Common myeloid progenitor, CD34-positive (primary cell): ENCODE measurements at regions not wholly inside any gene's neighbourhood (a gene's known extent, or its start where the extent isn't known, plus 50 kb on each side); places are given as distances from the start of the nearest gene placed in this dataset.

ENCODE experiments used
- CTCF ChIA-PET: fragments of 350-600 bp; sonication (Branson Sonifier 250); formaldehyde crosslinking; loops from one replicate; lab custom pipeline; 2021; ENCODE audit warnings: antibody characterized with exemption; lab: Charles Lee
- POLR2A ChIA-PET: fragments of 350-600 bp; sonication (Branson Sonifier 250); formaldehyde crosslinking; loops from one replicate; lab custom pipeline; 2021; ENCODE audit warnings: antibody characterized with exemption; lab: Charles Lee
- DNase-seq, 3 donors: peaks; one replicate each; pipeline versions ENCODE4 v3.0.0 to v3.0.0-alpha.2; 2013
- H3K27ac ChIP-seq, 2 experiments: 1 replicate in 1 of 2; 2 replicates in 1 of 2; pipeline ENCODE4 v1.7.0; 2013; ENCODE audit warnings: inconsistent platforms in 2 of 2, low read length in 2 of 2, mild to moderate bottlenecking in 2 of 2, low read depth in 1 of 2, moderate library complexity in 1 of 2; ENCODE audit not compliant: severe bottlenecking in 2 of 2, insufficient read depth in 1 of 2, poor library complexity in 1 of 2
- H3K27me3 ChIP-seq, 5 experiments: replicated peaks in 2 of 5; 1 replicate in 3 of 5; 2 replicates in 2 of 5; pipeline versions ENCODE4 v1.6.1 to v1.7.0; 2013; ENCODE audit warnings: low read length in 4 of 5, mild to moderate bottlenecking in 2 of 5, moderate library complexity in 2 of 5, inconsistent platforms in 1 of 5; ENCODE audit not compliant: insufficient read depth in 5 of 5, control insufficient read depth in 4 of 5
- H3K36me3 ChIP-seq, 4 experiments: 1 replicate in 2 of 4; 2 replicates in 2 of 4; pipeline versions ENCODE4 v1.6.1 to v1.7.0; 2013; ENCODE audit warnings: low read length in 3 of 4, control low read depth in 1 of 4, mild to moderate bottlenecking in 1 of 4; ENCODE audit not compliant: control insufficient read depth in 4 of 4, insufficient read depth in 4 of 4
- H3K4me1 ChIP-seq, 4 experiments: 1 replicate in 3 of 4; 2 replicates in 1 of 4; pipeline versions ENCODE4 v1.6.1 to v1.7.1; 2013; ENCODE audit warnings: low read length in 3 of 4, mild to moderate bottlenecking in 3 of 4, control low read depth in 1 of 4, inconsistent platforms in 1 of 4, moderate library complexity in 1 of 4; ENCODE audit not compliant: control insufficient read depth in 4 of 4, insufficient read depth in 4 of 4; ENCODE audit errors: control extremely low read depth in 1 of 4
- H3K4me3 ChIP-seq, 7 experiments: 1 replicate in 4 of 7; 2 replicates in 3 of 7; pipeline versions ENCODE4 v1.5.1 to v1.7.0; 2013; ENCODE audit warnings: mild to moderate bottlenecking in 7 of 7, low read length in 6 of 7, moderate library complexity in 6 of 7, inconsistent platforms in 2 of 7, low read depth in 2 of 7, control low read depth in 1 of 7; ENCODE audit not compliant: insufficient read depth in 4 of 7, control insufficient read depth in 1 of 7; ENCODE audit errors: extremely low read depth in 1 of 7
- H3K9me3 ChIP-seq, 5 experiments: 1 replicate in 4 of 5; 2 replicates in 1 of 5; pipeline versions ENCODE4 v1.6.1 to v1.7.1; 2013; ENCODE audit warnings: low read length in 4 of 5, mild to moderate bottlenecking in 2 of 5, inconsistent platforms in 1 of 5, low read depth in 1 of 5, moderate library complexity in 1 of 5; ENCODE audit not compliant: control insufficient read depth in 4 of 5, insufficient read depth in 2 of 5; ENCODE audit errors: control extremely low read depth in 1 of 5
- WGBS: methylation state at CpG from one replicate; pipeline ENCODE4 v1.1.5; 2013; ENCODE audit not compliant: insufficient coverage; 5-methylcytosine and 5-hydroxymethylcytosine counted together

- ChIA-PET CTCF (no interaction called here), POLR2A (no interaction called here)
- Histone ChIP-seq H3K4me3 (no peak overlapping the region), H3K9me3 (no peaks in the 10 kb centered on the region), H3K36me3 (no peaks in the 10 kb centered on the region), H3K27ac (no peak overlapping the region), H3K4me1 (no peaks in the 10 kb centered on the region), H3K27me3 (peaks cover 0 to 63% (median 5%) of the 10 kb centered on the region in 5 experiments)
- WGBS: 81% methylated on average over 11 of the region's 11 CpGs
- no peak for DNase-seq
Measured at GRCh38 chr17:79330696-79331095, 256.1 kb downstream of the ENGASE start.

- Histone ChIP-seq H3K27me3 (peaks cover 0 to 61% (median 5%) of the 10 kb centered on the region in 5 experiments), H3K36me3 (no peaks in the 10 kb centered on the region), H3K4me1 (no peaks in the 10 kb centered on the region), H3K4me3 (no peak overlapping the region), H3K9me3 (no peaks in the 10 kb centered on the region), H3K27ac (no peak overlapping the region)
- DNase-seq: no peak
- CTCF ChIA-PET: no interaction called here
- 81% methylated on average over 6 of the region's 8 CpGs for WGBS
- POLR2A ChIA-PET: no interaction called here
Measured at GRCh38 chr17:79330229-79330628, 255.6 kb downstream of the ENGASE start.

- H3K9me3 ChIP-seq: no peaks in the 10 kb centered on the region
- H3K27ac ChIP-seq: no peak overlapping the region
- no peak for DNase-seq
- no peaks in the 10 kb centered on the region for H3K4me1 ChIP-seq
- 61% methylated on average over 2 of the region's 2 CpGs for WGBS
- H3K36me3 ChIP-seq: no peaks in the 10 kb centered on the region
- ChIA-PET CTCF (interaction anchor here (0.6 kb wide), 1 partner anchor 18 kb away, joined by 3 read pairs; no protein-coding TSS in a partner anchor), POLR2A (no interaction called here)
- H3K27me3 ChIP-seq: peaks cover 0 to 46% (median 5%) of the 10 kb centered on the region in 5 experiments
- no peak overlapping the region for H3K4me3 ChIP-seq
Measured at GRCh38 chr17:79326814-79327213, 252.2 kb downstream of the ENGASE start.

- ChIA-PET CTCF (no interaction called here), POLR2A (no interaction called here)
- WGBS: 42% methylated on average over 18 of the region's 24 CpGs
- H3K27me3 ChIP-seq: peaks cover 0 to 38% (median 5%) of the 10 kb centered on the region in 5 experiments
- H3K27ac ChIP-seq: no peak overlapping the region
- H3K36me3 ChIP-seq: no peaks in the 10 kb centered on the region
- peak; percentile 7 to 19 (median 8) for DNase-seq
- no peaks in the 10 kb centered on the region for H3K9me3 ChIP-seq
- H3K4me1 ChIP-seq: no peaks in the 10 kb centered on the region
- no peak overlapping the region for H3K4me3 ChIP-seq
Measured at GRCh38 chr17:79325709-79326430, 251.2 kb downstream of the ENGASE start.

GRCh38 chr17:79324194-79324593 lies 249.6 kb downstream of the ENGASE start:
- 86% methylated on average over 5 of the region's 5 CpGs for WGBS
- H3K4me3 ChIP-seq: no peak overlapping the region
- POLR2A ChIA-PET: no interaction called here
- no peak overlapping the region for H3K27ac ChIP-seq
- CTCF ChIA-PET: interaction anchor here (1.4 kb wide), 1 partner anchor 13 kb away, joined by 3 read pairs; no protein-coding TSS in a partner anchor
- no peaks in the 10 kb centered on the region for H3K36me3 ChIP-seq
- H3K4me1 ChIP-seq: no peaks in the 10 kb centered on the region
- peaks cover 0 to 38% (median 6%) of the 10 kb centered on the region in 5 experiments for H3K27me3 ChIP-seq
- H3K9me3 ChIP-seq: no peaks in the 10 kb centered on the region
- no peak for DNase-seq

GRCh38 chr17:79323566-79323965 lies 248.9 kb downstream of the ENGASE start:
- Histone ChIP-seq H3K4me1 (no peaks in the 10 kb centered on the region), H3K9me3 (no peaks in the 10 kb centered on the region), H3K27me3 (peaks cover 0 to 42% (median 6%) of the 10 kb centered on the region in 5 experiments), H3K36me3 (no peaks in the 10 kb centered on the region), H3K27ac (no peak overlapping the region), H3K4me3 (no peak overlapping the region)
- ChIA-PET POLR2A (no interaction called here), CTCF (interaction anchor here (1.4 kb wide), 2 partner anchors 11 to 13 kb away, joined by 3 read pairs; no protein-coding TSS in a partner anchor)
- WGBS: 81% methylated on average over 10 of the region's 10 CpGs
- DNase-seq: no peak
